Naive thymus-derived CD4-positive, alpha-beta T cell (primary cell): ENCODE measurements at regions not wholly inside any gene's neighbourhood (a gene's known extent, or its start where the extent isn't known, plus 50 kb on each side); places are given as distances from the start of the nearest gene placed in this dataset.

Experiments
- ATAC-seq: fragments of 150-1000 bp; cut with Tn5 transposase; 2 replicates; pipeline ENCODE4 v1.10.0; 2021; ENCODE audit warnings: mild to moderate bottlenecking, moderate library complexity
- CTCF ChIA-PET: fragments of 350-600 bp; sonication (Branson Sonifier 250); formaldehyde crosslinking; loops from one replicate; lab custom pipeline; 2021; ENCODE audit warnings: antibody characterized with exemption; lab: Charles Lee
- POLR2A ChIA-PET: fragments of 350-600 bp; sonication (Branson Sonifier 250); formaldehyde crosslinking; loops from one replicate; lab custom pipeline; 2021; ENCODE audit warnings: antibody characterized with exemption, inconsistent platforms; lab: Charles Lee
- DNase-seq, 9 donors: peaks; one replicate each; pipeline versions ENCODE4 v3.0.0 to v3.0.0-alpha.2; 2020 to 2022; ENCODE audit warnings: mixed read lengths in 1 of 9
- H3K27ac ChIP-seq: one replicate; pipeline ENCODE4 v1.7.0; 2013; ENCODE audit warnings: mild to moderate bottlenecking, low read depth, low read length, moderate library complexity
- H3K27me3 ChIP-seq, 2 donors: one replicate each; pipeline ENCODE4 v1.7.0; 2013; ENCODE audit warnings: low read length in 2 of 2, mild to moderate bottlenecking in 2 of 2, moderate library complexity in 2 of 2; ENCODE audit not compliant: control insufficient read depth in 2 of 2, insufficient read depth in 2 of 2
- H3K36me3 ChIP-seq, 3 experiments: 1 replicate in 2 of 3; 2 replicates in 1 of 3; pipeline ENCODE4 v1.7.0; 2013; ENCODE audit warnings: low read length in 3 of 3, mild to moderate bottlenecking in 3 of 3, moderate library complexity in 1 of 3; ENCODE audit not compliant: insufficient read depth in 3 of 3, control insufficient read depth in 2 of 3
- H3K4me1 ChIP-seq, 2 donors: one replicate each; pipeline ENCODE4 v1.7.0; 2013; ENCODE audit warnings: low read length in 2 of 2, mild to moderate bottlenecking in 2 of 2, moderate library complexity in 1 of 2; ENCODE audit not compliant: control insufficient read depth in 2 of 2, insufficient read depth in 2 of 2
- H3K4me3 ChIP-seq: 2 replicates; pipeline ENCODE4 v1.7.0; 2013; ENCODE audit warnings: mild to moderate bottlenecking, low read length
- H3K9me3 ChIP-seq, 3 experiments: 1 replicate in 2 of 3; 2 replicates in 1 of 3; pipeline ENCODE4 v1.7.0; 2013; ENCODE audit warnings: low read length in 3 of 3; ENCODE audit not compliant: control insufficient read depth in 2 of 3
- H3K27ac Mint-ChIP-seq, 9 donors: one replicate each; pipeline ENCODE4 v1.8.0; 2020 to 2022; ENCODE audit warnings: mixed read lengths in 9 of 9, mild to moderate bottlenecking in 8 of 9, moderate library complexity in 5 of 9, inconsistent platforms in 2 of 9
- H3K27me3 Mint-ChIP-seq, 5 donors: one replicate each; pipeline ENCODE4 v1.8.0; 2021 to 2022; ENCODE audit warnings: mixed read lengths in 5 of 5, mild to moderate bottlenecking in 1 of 5
- H3K36me3 Mint-ChIP-seq, 5 donors: one replicate each; pipeline ENCODE4 v1.8.0; 2020 to 2022; ENCODE audit warnings: mixed read lengths in 5 of 5, mild to moderate bottlenecking in 3 of 5, inconsistent platforms in 1 of 5
- H3K4me1 Mint-ChIP-seq, 7 donors: one replicate each; pipeline ENCODE4 v1.8.0; 2020 to 2022; ENCODE audit warnings: mixed read lengths in 7 of 7, mild to moderate bottlenecking in 3 of 7, inconsistent platforms in 1 of 7
- H3K4me3 Mint-ChIP-seq, 10 donors: one replicate each; pipeline ENCODE4 v1.8.0; 2020 to 2022; ENCODE audit warnings: mild to moderate bottlenecking in 10 of 10, mixed read lengths in 10 of 10, moderate library complexity in 6 of 10, inconsistent platforms in 2 of 10
- H3K9me3 Mint-ChIP-seq, 11 donors: one replicate each; pipeline ENCODE4 v1.8.0; 2020 to 2022; ENCODE audit warnings: mixed read lengths in 11 of 11, mild to moderate bottlenecking in 4 of 11, inconsistent platforms in 1 of 11, moderate library complexity in 1 of 11
- intact Hi-C, 2 donors: fragments of 100-400 bp; cut with micrococcal nuclease; formaldehyde crosslinking; loops; one replicate each; pipeline ENCODE4 v1.15.1; 2023

- H3K9me3 Mint-ChIP-seq, result peaks cover 0 to 7% (median under 1%) of the 10 kb centered on the region in 11 donors
- CTCF ChIA-PET, result no interaction called here
These were observed 342.6 kb upstream of the CDH6 start for GRCh38 chr5:30850866-30851265.

GRCh38 chr5:30849931-30850710 is 343.4 kb upstream of the CDH6 start:
- intact Hi-C loops, result no loop called here
- Mint-ChIP-seq H3K9me3 (peaks cover 0 to 7% (median 0%) of the 10 kb centered on the region in 11 donors), H3K27me3 (no peaks in the 10 kb centered on the region), H3K4me3 (no peak overlapping the region), H3K36me3 (no peaks in the 10 kb centered on the region), H3K27ac (no peak overlapping the region), H3K4me1 (no peaks in the 10 kb centered on the region)
- Histone ChIP-seq H3K4me1 (no peaks in the 10 kb centered on the region), H3K27ac (no peak overlapping the region), H3K36me3 (no peaks in the 10 kb centered on the region), H3K9me3 (peaks cover 0 to 3% (median 0%) of the 10 kb centered on the region in 3 experiments), H3K27me3 (no peaks in the 10 kb centered on the region), H3K4me3 (no peak overlapping the region)
- DNase-seq, result no peak
- CTCF ChIA-PET, result no interaction called here
- POLR2A ChIA-PET, result no interaction called here
- ATAC-seq, result no peak

More at GRCh38 chr5:30850866-30851265, 342.6 kb upstream of the CDH6 start:
- H3K36me3 Mint-ChIP-seq, result no peaks in the 10 kb centered on the region
- DNase-seq, result no peak
- no peaks in the 10 kb centered on the region for H3K27me3 ChIP-seq
- H3K27me3 Mint-ChIP-seq, result no peaks in the 10 kb centered on the region
- no peak for ATAC-seq
- peaks cover 0 to 3% (median 0%) of the 10 kb centered on the region in 3 experiments for H3K9me3 ChIP-seq
- POLR2A ChIA-PET, result no interaction called here
- intact Hi-C loops, result no loop called here
- no peak overlapping the region for H3K4me3 ChIP-seq
- no peaks in the 10 kb centered on the region for H3K4me1 ChIP-seq
- no peak overlapping the region for H3K27ac ChIP-seq
- H3K36me3 ChIP-seq, result no peaks in the 10 kb centered on the region
- no peak overlapping the region for H3K27ac Mint-ChIP-seq
- no peak overlapping the region for H3K4me3 Mint-ChIP-seq
- H3K4me1 Mint-ChIP-seq, result no peaks in the 10 kb centered on the region

GRCh38 chr5:30846171-30846570 is 347.3 kb upstream of the CDH6 start:
- POLR2A ChIA-PET, result no interaction called here
- no peak for ATAC-seq

GRCh38 chr5:30845194-30845593 is 348.3 kb upstream of the CDH6 start:
- Histone ChIP-seq H3K4me1 (no peaks in the 10 kb centered on the region), H3K36me3 (no peaks in the 10 kb centered on the region), H3K9me3 (peaks cover 0 to 3% (median 0%) of the 10 kb centered on the region in 3 experiments), H3K27ac (no peak overlapping the region), H3K4me3 (no peak overlapping the region), H3K27me3 (no peaks in the 10 kb centered on the region)
- Mint-ChIP-seq H3K27ac (no peak overlapping the region), H3K4me3 (no peak overlapping the region), H3K9me3 (peaks cover 0 to 16% (median 0%) of the 10 kb centered on the region in 11 donors), H3K4me1 (no peaks in the 10 kb centered on the region), H3K36me3 (no peaks in the 10 kb centered on the region), H3K27me3 (no peaks in the 10 kb centered on the region)
- ATAC-seq, result no peak
- POLR2A ChIA-PET, result no interaction called here
- intact Hi-C loops, result no loop called here
- no peak for DNase-seq
- CTCF ChIA-PET, result no interaction called here

More at GRCh38 chr5:30846171-30846570, 347.3 kb upstream of the CDH6 start:
- DNase-seq, result no peak
- Histone ChIP-seq H3K4me1 (no peaks in the 10 kb centered on the region), H3K4me3 (no peak overlapping the region), H3K9me3 (peaks cover 0 to 3% (median 0%) of the 10 kb centered on the region in 3 experiments), H3K27me3 (no peaks in the 10 kb centered on the region), H3K36me3 (no peaks in the 10 kb centered on the region), H3K27ac (no peak overlapping the region)
- CTCF ChIA-PET, result no interaction called here
- no peak overlapping the region for H3K27ac Mint-ChIP-seq
- H3K9me3 Mint-ChIP-seq, result peaks cover 0 to 9% (median 0%) of the 10 kb centered on the region in 11 donors
- H3K4me1 Mint-ChIP-seq, result no peaks in the 10 kb centered on the region
- no peaks in the 10 kb centered on the region for H3K36me3 Mint-ChIP-seq
- intact Hi-C loops, result no loop called here
- H3K27me3 Mint-ChIP-seq, result no peaks in the 10 kb centered on the region
- H3K4me3 Mint-ChIP-seq, result no peak overlapping the region

GRCh38 chr5:30843541-30843940 is 349.9 kb upstream of the CDH6 start:
- Mint-ChIP-seq H3K27me3 (no peaks in the 10 kb centered on the region), H3K9me3 (peaks cover 0 to 16% (median 0%) of the 10 kb centered on the region in 11 donors), H3K27ac (no peak overlapping the region), H3K4me3 (no peak overlapping the region), H3K36me3 (no peaks in the 10 kb centered on the region), H3K4me1 (no peaks in the 10 kb centered on the region)
- H3K9me3 ChIP-seq, result peaks cover 0 to under 1% (median 0%) of the 10 kb centered on the region in 3 experiments
- no peaks in the 10 kb centered on the region for H3K27me3 ChIP-seq
- DNase-seq (no peak), ATAC-seq (no peak)
- ChIA-PET CTCF (no interaction called here), POLR2A (no interaction called here)
- H3K27ac ChIP-seq, result no peak overlapping the region
- H3K4me1 ChIP-seq, result no peaks in the 10 kb centered on the region
- no peaks in the 10 kb centered on the region for H3K36me3 ChIP-seq
- H3K4me3 ChIP-seq, result no peak overlapping the region
- intact Hi-C loops, result no loop called here

GRCh38 chr5:30839956-30840355 is 353.5 kb upstream of the CDH6 start:
- H3K9me3 Mint-ChIP-seq, result peaks cover 0 to 41% (median 8%) of the 10 kb centered on the region in 11 donors
- no peaks in the 10 kb centered on the region for H3K27me3 Mint-ChIP-seq
- DNase-seq (no peak), ATAC-seq (no peak)
- ChIA-PET POLR2A (no interaction called here), CTCF (no interaction called here)
- Histone ChIP-seq H3K27me3 (no peaks in the 10 kb centered on the region), H3K36me3 (no peaks in the 10 kb centered on the region), H3K9me3 (no peaks in the 10 kb centered on the region), H3K4me3 (no peak overlapping the region), H3K4me1 (no peaks in the 10 kb centered on the region), H3K27ac (no peak overlapping the region)
- peaks cover 0 to 3% (median 0%) of the 10 kb centered on the region in 5 donors for H3K36me3 Mint-ChIP-seq
- H3K27ac Mint-ChIP-seq, result no peak overlapping the region
- intact Hi-C loops, result no loop called here
- no peaks in the 10 kb centered on the region for H3K4me1 Mint-ChIP-seq
- no peak overlapping the region for H3K4me3 Mint-ChIP-seq

GRCh38 chr5:30838936-30839496 is 354.5 kb upstream of the CDH6 start:
- Mint-ChIP-seq H3K27me3 (no peaks in the 10 kb centered on the region), H3K4me1 (no peaks in the 10 kb centered on the region), H3K4me3 (no peak overlapping the region), H3K9me3 (peaks cover 0 to 48% (median 9%) of the 10 kb centered on the region in 11 donors), H3K27ac (no peak overlapping the region), H3K36me3 (peaks cover 0 to 3% (median 0%) of the 10 kb centered on the region in 5 donors)
- no peaks in the 10 kb centered on the region for H3K4me1 ChIP-seq
- ATAC-seq (no peak), DNase-seq (no peak)
- ChIA-PET POLR2A (no interaction called here), CTCF (no interaction called here)
- no peaks in the 10 kb centered on the region for H3K36me3 ChIP-seq
- no peak overlapping the region for H3K27ac ChIP-seq
- no peak overlapping the region for H3K4me3 ChIP-seq
- H3K9me3 ChIP-seq, result no peaks in the 10 kb centered on the region
- no peaks in the 10 kb centered on the region for H3K27me3 ChIP-seq
- intact Hi-C loops, result no loop called here
